Neural cell (in vitro differentiated cells): ENCODE measurements at regions not wholly inside any gene's neighbourhood (a gene's known extent, or its start where the extent isn't known, plus 50 kb on each side); places are given as distances from the start of the nearest gene placed in this dataset.

Experiments
- H2AFZ ChIP-seq: fragments of 200-600, 300-800 bp; sonication (generic), shearing (Covaris generic); 2 replicates; pipeline ENCODE4 v1.6.0; 2014; ENCODE audit warnings: low read depth, mild to moderate bottlenecking, antibody characterized with exemption, low read length, moderate library complexity
- H3F3A ChIP-seq: fragments of 200-600 bp; shearing (Covaris generic); 2 replicates; pipeline ENCODE4 v1.6.1; 2016; ENCODE audit warnings: mild to moderate bottlenecking, moderate library complexity, mixed read lengths, antibody characterized with exemption, low read length; ENCODE audit not compliant: insufficient read depth, poor library complexity, severe bottlenecking
- H3K27ac ChIP-seq: fragments of 200-600, 300-800 bp; sonication (generic), shearing (Covaris generic); 2 replicates; pipeline ENCODE4 v1.5.1; 2014; ENCODE audit warnings: mild to moderate bottlenecking, low read length, moderate library complexity
- H3K27me3 ChIP-seq: fragments of 300-800, 200-600 bp; sonication (generic), shearing (Covaris generic); 2 replicates; pipeline ENCODE4 v1.6.0; 2014; ENCODE audit warnings: mild to moderate bottlenecking, low read depth, low read length, moderate library complexity; ENCODE audit not compliant: insufficient read depth
- H3K36me3 ChIP-seq: fragments of 300-800, 200-600 bp; sonication (generic), shearing (Covaris generic); 2 replicates; pipeline ENCODE4 v1.5.1; 2014; ENCODE audit warnings: mild to moderate bottlenecking, antibody characterized with exemption, low read length, moderate library complexity; ENCODE audit not compliant: insufficient read depth
- H3K4me2 ChIP-seq: fragments of 300-800, 200-600 bp; sonication (generic), shearing (Covaris generic); 2 replicates; pipeline ENCODE4 v1.6.0; 2014; ENCODE audit warnings: mild to moderate bottlenecking, low read length
- H3K4me3 ChIP-seq: fragments of 300-800, 200-600 bp; sonication (generic), shearing (Covaris generic); 2 replicates; pipeline ENCODE4 v1.5.1; 2014; ENCODE audit warnings: mild to moderate bottlenecking, low read length, moderate library complexity
- H3K79me2 ChIP-seq: fragments of 200-600 bp; shearing (Covaris generic); replicated peaks from 2 replicates; pipeline ENCODE4 v1.6.0; 2014; ENCODE audit warnings: mild to moderate bottlenecking, low read length, moderate library complexity; ENCODE audit not compliant: insufficient read depth
- H3K9ac ChIP-seq: fragments of 300-800, 200-600 bp; sonication (generic), shearing (Covaris generic); 2 replicates; pipeline ENCODE4 v1.6.1; 2016; ENCODE audit warnings: mild to moderate bottlenecking, low read length, mixed read lengths
- H3K9me2 ChIP-seq: fragments of 200-600 bp; shearing (Covaris generic); 2 replicates; pipeline ENCODE4 v1.6.1; 2016; ENCODE audit warnings: mild to moderate bottlenecking, low read length, mixed read lengths; ENCODE audit not compliant: insufficient read depth
- H3K9me3 ChIP-seq: fragments of 200-600, 300-800 bp; sonication (generic), shearing (Covaris generic); 2 replicates; pipeline ENCODE4 v1.6.1; 2016; ENCODE audit warnings: mild to moderate bottlenecking, mixed run types, low read length, moderate library complexity, mixed read lengths
- H4K20me1 ChIP-seq: fragments of 200-600 bp; shearing (Covaris generic); 2 replicates; pipeline ENCODE4 v1.6.1; 2016; ENCODE audit warnings: mild to moderate bottlenecking, mixed run types; ENCODE audit not compliant: insufficient read depth
- EP300 ChIP-seq: fragments of 450-650 bp; conservative IDR thresholded peaks from 2 replicates; pipeline ENCODE4 v1.6.1; 2014; ENCODE audit warnings: antibody characterized with exemption, mild to moderate bottlenecking, moderate library complexity; ENCODE audit not compliant: poor library complexity, severe bottlenecking
- EZH2 ChIP-seq: fragments of 200-600, 300-800 bp; shearing (Covaris generic), sonication (generic); IDR thresholded peaks from 2 replicates; pipeline ENCODE4 v1.6.1; 2014; ENCODE audit warnings: antibody characterized with exemption, low read length, borderline replicate concordance, mild to moderate bottlenecking; ENCODE audit not compliant: insufficient read depth, poor library complexity, severe bottlenecking
- MXI1 ChIP-seq: fragments of 450-650 bp; conservative IDR thresholded peaks from 2 replicates; pipeline ENCODE4 v1.6.1; 2014; ENCODE audit warnings: antibody characterized with exemption, mild to moderate bottlenecking; ENCODE audit not compliant: poor library complexity, severe bottlenecking
- POLR2AphosphoS5 ChIP-seq: IDR thresholded peaks from 2 replicates; pipeline ENCODE4 v1.6.1; 2012
- RAD21 ChIP-seq: fragments of 450-650 bp; conservative IDR thresholded peaks from 2 replicates; pipeline ENCODE4 v1.6.1; 2014; ENCODE audit warnings: antibody characterized with exemption, mild to moderate bottlenecking, moderate library complexity
- SMC3 ChIP-seq: fragments of 450-650 bp; conservative IDR thresholded peaks from 2 replicates; pipeline ENCODE4 v1.6.1; 2014; ENCODE audit warnings: antibody characterized with exemption, mild to moderate bottlenecking, moderate library complexity; ENCODE audit not compliant: poor library complexity
- TAF1 ChIP-seq: IDR thresholded peaks from 2 replicates; pipeline ENCODE4 v1.6.1; 2012; ENCODE audit warnings: low read depth
- TF ChIP-seq, protein P1 (sequence below): IDR thresholded peaks from 2 replicates; pipeline ENCODE4 v1.6.1; 2012; ENCODE audit warnings: borderline replicate concordance
- TF ChIP-seq, protein P2 (sequence below): fragments of 450-650 bp; IDR thresholded peaks from 2 replicates; pipeline ENCODE4 v1.5.1; 2014; ENCODE audit warnings: antibody characterized with exemption, mild to moderate bottlenecking, moderate library complexity; ENCODE audit not compliant: poor library complexity, severe bottlenecking

DNA sequence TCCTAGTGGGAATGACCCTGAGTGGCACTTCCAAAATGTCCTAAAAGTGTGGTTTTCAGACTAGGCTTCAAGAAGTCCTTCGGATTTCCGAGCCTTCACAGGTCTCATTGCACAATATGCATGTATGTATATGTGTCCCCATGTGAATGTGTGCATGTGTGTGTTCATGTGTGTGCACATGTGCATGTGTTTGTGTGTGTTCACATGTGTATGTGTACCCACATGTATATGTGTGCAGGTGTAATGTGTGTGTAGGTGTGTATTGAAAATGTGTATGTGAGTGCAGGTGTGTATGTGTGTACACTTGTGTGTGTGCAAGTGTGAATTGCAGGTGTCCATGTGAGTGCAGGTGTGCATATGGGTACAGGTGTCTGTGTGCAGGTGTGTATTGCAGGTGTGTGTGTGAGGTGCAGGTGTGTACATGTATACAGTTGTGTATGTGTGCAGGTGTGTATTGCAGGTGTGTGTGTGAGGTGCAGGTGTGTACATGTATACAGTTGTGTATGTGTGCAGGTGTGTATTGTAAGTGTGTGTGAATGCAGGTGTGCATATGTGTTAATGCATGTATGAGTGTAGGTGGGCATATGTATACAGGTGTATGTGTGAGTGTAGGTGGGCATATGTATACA lies 124.4 kb upstream of the EPB41L3 start:
- no peak overlapping the region for H2AFZ ChIP-seq
- no peaks in the 10 kb centered on the region for H3K79me2 ChIP-seq
- H3K9ac ChIP-seq = no peak overlapping the region
- no peak overlapping the region for H3K4me3 ChIP-seq
- H4K20me1 ChIP-seq = no peaks in the 10 kb centered on the region
- H3K4me2 ChIP-seq = no peak overlapping the region
- no peak overlapping the region for H3K27ac ChIP-seq
- H3K9me2 ChIP-seq = no peaks in the 10 kb centered on the region
- no peak for TF ChIP-seq EP300
- TF ChIP-seq TAF1 = no peak
- TF ChIP-seq POLR2AphosphoS5 = no peak
- no peak for TF ChIP-seq RAD21
- TF ChIP-seq, protein P1, sequence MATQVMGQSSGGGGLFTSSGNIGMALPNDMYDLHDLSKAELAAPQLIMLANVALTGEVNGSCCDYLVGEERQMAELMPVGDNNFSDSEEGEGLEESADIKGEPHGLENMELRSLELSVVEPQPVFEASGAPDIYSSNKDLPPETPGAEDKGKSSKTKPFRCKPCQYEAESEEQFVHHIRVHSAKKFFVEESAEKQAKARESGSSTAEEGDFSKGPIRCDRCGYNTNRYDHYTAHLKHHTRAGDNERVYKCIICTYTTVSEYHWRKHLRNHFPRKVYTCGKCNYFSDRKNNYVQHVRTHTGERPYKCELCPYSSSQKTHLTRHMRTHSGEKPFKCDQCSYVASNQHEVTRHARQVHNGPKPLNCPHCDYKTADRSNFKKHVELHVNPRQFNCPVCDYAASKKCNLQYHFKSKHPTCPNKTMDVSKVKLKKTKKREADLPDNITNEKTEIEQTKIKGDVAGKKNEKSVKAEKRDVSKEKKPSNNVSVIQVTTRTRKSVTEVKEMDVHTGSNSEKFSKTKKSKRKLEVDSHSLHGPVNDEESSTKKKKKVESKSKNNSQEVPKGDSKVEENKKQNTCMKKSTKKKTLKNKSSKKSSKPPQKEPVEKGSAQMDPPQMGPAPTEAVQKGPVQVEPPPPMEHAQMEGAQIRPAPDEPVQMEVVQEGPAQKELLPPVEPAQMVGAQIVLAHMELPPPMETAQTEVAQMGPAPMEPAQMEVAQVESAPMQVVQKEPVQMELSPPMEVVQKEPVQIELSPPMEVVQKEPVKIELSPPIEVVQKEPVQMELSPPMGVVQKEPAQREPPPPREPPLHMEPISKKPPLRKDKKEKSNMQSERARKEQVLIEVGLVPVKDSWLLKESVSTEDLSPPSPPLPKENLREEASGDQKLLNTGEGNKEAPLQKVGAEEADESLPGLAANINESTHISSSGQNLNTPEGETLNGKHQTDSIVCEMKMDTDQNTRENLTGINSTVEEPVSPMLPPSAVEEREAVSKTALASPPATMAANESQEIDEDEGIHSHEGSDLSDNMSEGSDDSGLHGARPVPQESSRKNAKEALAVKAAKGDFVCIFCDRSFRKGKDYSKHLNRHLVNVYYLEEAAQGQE = no peak
- TF ChIP-seq EZH2 = no peak
- H3K9me3 ChIP-seq = no peaks in the 10 kb centered on the region
- no peaks in the 10 kb centered on the region for H3K36me3 ChIP-seq
- no peaks in the 10 kb centered on the region for H3K27me3 ChIP-seq
- H3F3A ChIP-seq = no peaks in the 10 kb centered on the region

DNA sequence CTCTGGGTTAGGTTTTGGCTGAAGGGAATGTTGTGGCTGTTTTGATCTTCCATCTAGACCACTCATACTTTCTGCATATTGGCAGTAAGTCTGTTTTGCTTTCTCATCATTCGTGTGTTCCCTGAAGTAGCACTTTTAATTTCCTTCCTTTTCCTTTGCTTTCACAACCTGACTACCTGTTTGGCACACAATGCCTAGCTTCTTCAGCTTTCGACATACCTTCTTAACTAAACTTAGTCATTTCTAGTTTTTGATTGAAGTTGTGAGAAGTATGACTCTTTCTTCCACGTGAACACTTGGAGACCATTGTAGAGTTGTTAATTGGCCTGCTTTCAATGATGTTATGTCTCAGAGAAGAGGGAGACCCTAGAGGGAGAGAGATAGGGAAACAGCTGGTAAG lies 123.6 kb upstream of the EPB41L3 start:
- Histone ChIP-seq H3K9ac (no peak overlapping the region), H3F3A (no peaks in the 10 kb centered on the region), H3K27me3 (no peaks in the 10 kb centered on the region), H4K20me1 (no peaks in the 10 kb centered on the region), H3K79me2 (no peaks in the 10 kb centered on the region), H3K36me3 (no peaks in the 10 kb centered on the region), H3K27ac (no peak overlapping the region), H3K4me3 (no peak overlapping the region), H3K9me2 (no peaks in the 10 kb centered on the region), H3K9me3 (no peaks in the 10 kb centered on the region), H3K4me2 (no peak overlapping the region), H2AFZ (no peak overlapping the region)
- no peak for TF ChIP-seq TAF1
- TF ChIP-seq MXI1 = no peak
- no peak for TF ChIP-seq EZH2
- no peak for TF ChIP-seq RAD21
- no peak for TF ChIP-seq SMC3
- TF ChIP-seq EP300 = no peak
- TF ChIP-seq, protein P1 = no peak
- TF ChIP-seq POLR2AphosphoS5 = no peak
- TF ChIP-seq, protein P2, sequence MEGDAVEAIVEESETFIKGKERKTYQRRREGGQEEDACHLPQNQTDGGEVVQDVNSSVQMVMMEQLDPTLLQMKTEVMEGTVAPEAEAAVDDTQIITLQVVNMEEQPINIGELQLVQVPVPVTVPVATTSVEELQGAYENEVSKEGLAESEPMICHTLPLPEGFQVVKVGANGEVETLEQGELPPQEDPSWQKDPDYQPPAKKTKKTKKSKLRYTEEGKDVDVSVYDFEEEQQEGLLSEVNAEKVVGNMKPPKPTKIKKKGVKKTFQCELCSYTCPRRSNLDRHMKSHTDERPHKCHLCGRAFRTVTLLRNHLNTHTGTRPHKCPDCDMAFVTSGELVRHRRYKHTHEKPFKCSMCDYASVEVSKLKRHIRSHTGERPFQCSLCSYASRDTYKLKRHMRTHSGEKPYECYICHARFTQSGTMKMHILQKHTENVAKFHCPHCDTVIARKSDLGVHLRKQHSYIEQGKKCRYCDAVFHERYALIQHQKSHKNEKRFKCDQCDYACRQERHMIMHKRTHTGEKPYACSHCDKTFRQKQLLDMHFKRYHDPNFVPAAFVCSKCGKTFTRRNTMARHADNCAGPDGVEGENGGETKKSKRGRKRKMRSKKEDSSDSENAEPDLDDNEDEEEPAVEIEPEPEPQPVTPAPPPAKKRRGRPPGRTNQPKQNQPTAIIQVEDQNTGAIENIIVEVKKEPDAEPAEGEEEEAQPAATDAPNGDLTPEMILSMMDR = no peak
